ENCODE measurements at regions not wholly inside any gene's neighbourhood (a gene's known extent, or its start where the extent isn't known, plus 50 kb on each side); places are given as distances from the start of the nearest gene placed in this dataset.

DNA sequence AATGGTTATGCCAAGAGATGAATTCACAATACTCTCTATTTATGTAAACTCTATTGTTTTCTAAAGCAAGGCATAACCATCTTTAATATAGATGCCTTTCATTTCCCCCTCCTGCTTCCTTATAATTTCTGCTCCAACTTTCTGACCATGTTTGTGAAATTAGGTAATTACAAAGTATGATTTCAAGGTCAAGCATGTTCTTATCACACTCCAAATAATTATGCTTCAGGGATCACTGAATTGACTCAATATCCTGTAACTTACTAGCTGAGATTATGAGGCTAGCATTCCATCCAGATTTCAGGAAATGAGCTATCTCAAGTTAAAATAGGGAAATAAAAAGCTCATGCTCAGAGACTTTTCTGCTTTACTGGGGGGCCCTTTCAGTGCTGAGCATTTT, 655.9 kb upstream of the IGFBP3 start:
- TF ChIP-seq GATA2 (IDR thresholded peaks at IDR 0.05; ENCODE audit: low read depth, low read length) = no peak
- no peak for TF ChIP-seq GATA3 (IDR thresholded peaks at IDR 0.05; ENCODE audit: low read depth, low read length)

Data from SH-SY5Y (cell line).